HFF-Myc (cell line): ENCODE measurements at regions not wholly inside any gene's neighbourhood (a gene's known extent, or its start where the extent isn't known, plus 50 kb on each side); places are given as distances from the start of the nearest gene placed in this dataset.

ENCODE experiments used
- DNase-seq: peaks from one replicate; pipeline ENCODE4 v3.0.0-alpha.2; 2011; ENCODE audit warnings: low read depth; ENCODE audit errors: extremely low read depth
- H3K4me3 ChIP-seq: replicated peaks from 2 replicates; pipeline ENCODE4 v1.5.1; 2011; ENCODE audit warnings: low read depth, mild to moderate bottlenecking, control low read depth, low read length
- TF ChIP-seq, protein P1 (sequence below): IDR thresholded peaks from 2 replicates; pipeline ENCODE4 v1.5.1; 2012; ENCODE audit warnings: mild to moderate bottlenecking, low read depth, low read length, control low read depth; ENCODE audit errors: missing control alignments

DNA sequence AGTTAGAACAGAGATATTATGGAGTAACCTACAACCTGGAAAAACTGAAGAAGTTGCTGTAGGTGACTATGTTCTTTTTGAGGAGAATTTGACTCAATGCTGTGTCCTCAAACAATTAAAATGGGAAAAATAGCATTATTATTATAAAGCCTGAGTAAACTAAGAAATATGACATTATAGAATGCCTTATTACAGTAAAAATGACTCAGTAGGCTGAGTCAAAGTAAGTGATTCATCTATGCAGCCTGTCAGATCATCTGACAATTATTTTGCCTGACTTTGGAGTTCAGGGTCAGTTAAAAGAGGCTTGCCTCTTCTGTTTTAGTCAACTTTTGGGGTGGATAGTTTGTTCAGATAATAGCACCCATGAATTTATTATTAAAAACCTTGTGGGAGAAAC is 150.8 kb upstream of the PTGFR start:
- no peak overlapping the region for H3K4me3 ChIP-seq
- TF ChIP-seq, protein P1, sequence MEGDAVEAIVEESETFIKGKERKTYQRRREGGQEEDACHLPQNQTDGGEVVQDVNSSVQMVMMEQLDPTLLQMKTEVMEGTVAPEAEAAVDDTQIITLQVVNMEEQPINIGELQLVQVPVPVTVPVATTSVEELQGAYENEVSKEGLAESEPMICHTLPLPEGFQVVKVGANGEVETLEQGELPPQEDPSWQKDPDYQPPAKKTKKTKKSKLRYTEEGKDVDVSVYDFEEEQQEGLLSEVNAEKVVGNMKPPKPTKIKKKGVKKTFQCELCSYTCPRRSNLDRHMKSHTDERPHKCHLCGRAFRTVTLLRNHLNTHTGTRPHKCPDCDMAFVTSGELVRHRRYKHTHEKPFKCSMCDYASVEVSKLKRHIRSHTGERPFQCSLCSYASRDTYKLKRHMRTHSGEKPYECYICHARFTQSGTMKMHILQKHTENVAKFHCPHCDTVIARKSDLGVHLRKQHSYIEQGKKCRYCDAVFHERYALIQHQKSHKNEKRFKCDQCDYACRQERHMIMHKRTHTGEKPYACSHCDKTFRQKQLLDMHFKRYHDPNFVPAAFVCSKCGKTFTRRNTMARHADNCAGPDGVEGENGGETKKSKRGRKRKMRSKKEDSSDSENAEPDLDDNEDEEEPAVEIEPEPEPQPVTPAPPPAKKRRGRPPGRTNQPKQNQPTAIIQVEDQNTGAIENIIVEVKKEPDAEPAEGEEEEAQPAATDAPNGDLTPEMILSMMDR, result no peak
- no peak for DNase-seq

- DNase-seq, result no peak
- TF ChIP-seq, protein P1, result no peak
- H3K4me3 ChIP-seq, result no peak overlapping the region
Measured at GRCh38 chr1:78348496-78349284, 142.1 kb upstream of the PTGFR start.

DNA sequence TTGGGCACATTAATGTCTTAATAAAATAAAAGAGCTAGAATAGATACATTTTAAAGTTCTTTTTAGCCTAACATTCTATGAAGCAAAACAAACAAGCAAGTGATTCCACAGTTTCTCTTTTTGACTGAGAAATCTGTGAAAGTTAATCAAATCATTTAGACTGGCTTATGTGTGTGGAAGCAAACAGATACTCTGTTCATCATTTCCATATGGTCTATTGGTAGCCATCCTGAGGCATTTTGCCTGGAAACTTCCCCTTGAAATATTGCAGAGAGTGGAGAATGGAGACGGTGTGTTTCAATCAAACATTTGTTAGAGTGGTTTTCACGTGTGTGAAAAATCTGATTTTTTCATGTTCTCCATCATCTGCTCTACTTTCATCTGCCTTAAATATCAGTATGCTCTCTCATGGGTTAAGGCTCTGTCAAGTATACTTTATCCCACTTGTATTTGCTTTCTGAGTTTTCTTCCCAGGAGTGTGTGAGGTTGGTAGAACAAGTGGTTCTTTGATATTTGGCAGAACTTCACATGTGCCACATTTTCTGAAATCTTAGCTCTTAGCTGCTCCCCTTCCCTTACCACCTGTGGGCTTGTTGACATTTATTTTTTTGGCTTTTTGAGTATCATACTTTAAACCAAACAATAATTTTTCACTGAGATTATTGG is 139.1 kb upstream of the PTGFR start:
- H3K4me3 ChIP-seq, result no peak overlapping the region
- DNase-seq, result no peak
- TF ChIP-seq, protein P1, result no peak

DNA sequence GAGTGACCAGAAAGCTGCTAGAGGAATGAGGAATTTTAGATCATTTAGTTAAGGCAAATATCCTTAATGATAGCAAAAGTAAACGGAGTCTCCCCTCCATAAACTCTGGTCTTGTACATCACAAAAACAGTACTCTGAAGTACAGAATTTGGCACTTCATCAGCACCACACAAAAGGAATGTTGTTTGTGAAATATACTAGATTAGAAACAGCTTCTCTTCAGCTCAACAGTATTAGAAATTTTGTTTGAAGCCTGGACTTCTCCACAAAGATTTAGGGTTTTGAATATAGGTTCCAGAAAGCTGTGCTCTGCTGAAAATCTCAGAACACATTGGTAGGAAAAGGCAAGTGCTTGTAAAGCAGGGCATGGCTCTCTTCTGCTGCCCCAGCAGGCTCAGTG is 135.1 kb upstream of the PTGFR start:
- TF ChIP-seq, protein P1, result no peak
- H3K4me3 ChIP-seq, result no peak overlapping the region
- no peak for DNase-seq

DNA sequence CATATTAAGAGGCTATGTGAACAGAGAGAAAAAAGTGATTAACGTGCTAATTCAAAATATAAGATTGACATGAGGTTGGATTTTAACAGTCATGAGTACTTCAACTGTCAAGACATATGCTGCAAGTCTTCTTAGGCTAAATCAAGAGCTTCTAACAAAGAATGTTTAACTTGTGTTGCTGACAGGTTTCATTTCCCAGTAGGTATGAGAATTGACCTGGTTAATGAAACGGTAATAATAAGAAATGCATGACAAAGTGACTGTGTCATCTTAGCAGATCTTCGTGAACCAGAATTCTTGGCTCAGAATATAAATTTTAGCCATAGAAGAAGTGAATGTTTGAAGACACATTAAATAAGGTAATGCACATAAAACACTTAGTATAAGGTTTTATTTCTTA is 132.6 kb upstream of the PTGFR start:
- no peak overlapping the region for H3K4me3 ChIP-seq
- DNase-seq, result no peak
- TF ChIP-seq, protein P1, result no peak

- H3K4me3 ChIP-seq, result no peak overlapping the region
- TF ChIP-seq, protein P1, result no peak
- DNase-seq, result no peak
Measured at GRCh38 chr1:78359666-78360065, 131.1 kb upstream of the PTGFR start.
